GM23248 (cell line): ENCODE measurements at regions not wholly inside any gene's neighbourhood (a gene's known extent, or its start where the extent isn't known, plus 50 kb on each side); places are given as distances from the start of the nearest gene placed in this dataset.

Experiments
- EZH2 ChIP-seq: fragments of 200-600 bp; sonication (generic); IDR thresholded peaks from 2 replicates; pipeline ENCODE4 v1.6.1; 2018; ENCODE audit warnings: antibody characterized with exemption, mild to moderate bottlenecking; ENCODE audit not compliant: insufficient read depth, poor library complexity, severe bottlenecking
- EZH2phosphoT487 ChIP-seq: fragments of 200-600 bp; sonication (generic); IDR thresholded peaks from 2 replicates; pipeline ENCODE4 v1.6.1; 2018; ENCODE audit warnings: antibody characterized with exemption, moderate library complexity, mild to moderate bottlenecking, low read depth; ENCODE audit not compliant: insufficient read depth

DNA sequence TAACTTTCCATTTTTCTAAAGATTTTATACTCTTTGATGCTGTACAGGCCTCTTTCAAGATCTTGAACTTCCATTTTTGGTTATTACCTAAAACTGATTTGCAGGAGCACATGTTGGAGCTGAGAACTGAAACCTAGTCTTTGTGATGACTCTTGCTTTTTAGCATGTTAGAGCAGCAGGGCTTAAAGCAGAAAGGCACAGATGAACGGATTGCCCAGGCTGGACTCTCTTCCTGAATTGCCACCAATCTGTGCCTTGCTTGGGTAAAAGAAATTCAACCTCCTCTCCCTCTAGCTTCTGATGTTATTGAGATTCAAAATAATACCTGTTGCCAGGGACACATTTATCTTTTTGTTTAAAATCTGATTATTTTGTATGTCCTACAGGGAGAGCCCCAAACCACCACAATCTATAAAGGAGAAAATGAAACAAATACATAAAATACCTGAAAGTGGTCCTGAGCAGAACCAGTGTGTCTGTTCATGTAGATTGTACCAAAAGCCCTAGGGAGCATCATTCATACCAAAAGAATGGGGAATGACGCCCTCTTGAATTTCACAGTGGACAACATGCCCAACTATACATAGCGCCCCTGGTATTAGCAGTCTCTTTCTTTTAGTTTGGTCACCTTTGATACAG, 277.0 kb upstream of the MAP2 start:
- no peak for TF ChIP-seq EZH2
- no peak for TF ChIP-seq EZH2phosphoT487
